ENCODE measurements at regions not wholly inside any gene's neighbourhood (a gene's known extent, or its start where the extent isn't known, plus 50 kb on each side); places are given as distances from the start of the nearest gene placed in this dataset.

GRCh38 chr6:40888456-40888990 is 150.5 kb downstream of the UNC5CL start:
- TF ChIP-seq FOXP2 (optimal IDR thresholded peaks at IDR 0.05; ENCODE audit: borderline replicate concordance, extremely low read depth, extremely low read length, insufficient read depth), result no peak
- TF ChIP-seq POLR2AphosphoS5 (IDR thresholded peaks at IDR 0.05; ENCODE audit: low read depth, low read length), result no peak
- TF ChIP-seq SIN3A (IDR thresholded peaks at IDR 0.05; ENCODE audit: borderline replicate concordance, insufficient read depth, low read length), result no peak
- TF ChIP-seq REST (IDR thresholded peaks at IDR 0.05; ENCODE audit: insufficient read depth in 1 of 2, low read depth in 2 of 2, low read length in 2 of 2), result no peak

- TF ChIP-seq SIN3A (IDR thresholded peaks at IDR 0.05; ENCODE audit: borderline replicate concordance, insufficient read depth, low read length) (no peak), FOXP2 (optimal IDR thresholded peaks at IDR 0.05; ENCODE audit: borderline replicate concordance, extremely low read depth, extremely low read length, insufficient read depth) (no peak), TAF1 (IDR thresholded peaks at IDR 0.05; ENCODE audit: borderline replicate concordance, insufficient read depth, low read length) (no peak), REST (IDR thresholded peaks at IDR 0.05; ENCODE audit: insufficient read depth in 1 of 2, low read depth in 2 of 2, low read length in 2 of 2) (no peak), POLR2AphosphoS5 (IDR thresholded peaks at IDR 0.05; ENCODE audit: low read depth, low read length) (no peak)
Measured at GRCh38 chr6:40887792-40888340, 151.2 kb downstream of the UNC5CL start.

GRCh38 chr6:40887079-40887791 is 151.8 kb downstream of the UNC5CL start:
- TF ChIP-seq TAF1 (IDR thresholded peaks at IDR 0.05; ENCODE audit: borderline replicate concordance, insufficient read depth, low read length), result no peak
- no peak for TF ChIP-seq FOXP2 (optimal IDR thresholded peaks at IDR 0.05; ENCODE audit: borderline replicate concordance, extremely low read depth, extremely low read length, insufficient read depth)
- TF ChIP-seq POLR2AphosphoS5 (IDR thresholded peaks at IDR 0.05; ENCODE audit: low read depth, low read length), result no peak
- no peak for TF ChIP-seq REST (IDR thresholded peaks at IDR 0.05; ENCODE audit: insufficient read depth in 1 of 2, low read depth in 2 of 2, low read length in 2 of 2)
- TF ChIP-seq SIN3A (IDR thresholded peaks at IDR 0.05; ENCODE audit: borderline replicate concordance, insufficient read depth, low read length), result no peak

GRCh38 chr6:40885139-40885774 is 153.8 kb downstream of the UNC5CL start:
- no peak for TF ChIP-seq SIN3A (IDR thresholded peaks at IDR 0.05; ENCODE audit: borderline replicate concordance, insufficient read depth, low read length)

- TF ChIP-seq SIN3A (IDR thresholded peaks at IDR 0.05; ENCODE audit: borderline replicate concordance, insufficient read depth, low read length), result no peak
- TF ChIP-seq TAF1 (IDR thresholded peaks at IDR 0.05; ENCODE audit: borderline replicate concordance, insufficient read depth, low read length), result no peak
- no peak for TF ChIP-seq FOXP2 (optimal IDR thresholded peaks at IDR 0.05; ENCODE audit: borderline replicate concordance, extremely low read depth, extremely low read length, insufficient read depth)
- no peak for TF ChIP-seq POLR2AphosphoS5 (IDR thresholded peaks at IDR 0.05; ENCODE audit: low read depth, low read length)
- TF ChIP-seq REST (IDR thresholded peaks at IDR 0.05; ENCODE audit: insufficient read depth in 1 of 2, low read depth in 2 of 2, low read length in 2 of 2), result no peak
Measured at GRCh38 chr6:40882323-40882997, 156.6 kb downstream of the UNC5CL start.

Data from PFSK-1 (cell line).